Gastrocnemius medialis (tissue), 4 donors: ENCODE measurements at regions not wholly inside any gene's neighbourhood (a gene's known extent, or its start where the extent isn't known, plus 50 kb on each side); places are given as distances from the start of the nearest gene placed in this dataset.

Source experiments
- ATAC-seq, 2 donors: fragments of 150-250 bp; one replicate each; pipeline ENCODE4 v1.9.1; 2016
- DNase-seq, 2 donors: peaks; one replicate each; pipeline ENCODE4 v3.0.0-alpha.2; 2019
- H3K27ac ChIP-seq, 4 donors: fragments of 200-600 bp; sonication (generic); 1 replicate in 1 of 4; 2 replicates in 3 of 4; pipeline ENCODE4 v1.5.1; 2016 to 2018; ENCODE audit warnings: mild to moderate bottlenecking in 2 of 4, moderate library complexity in 1 of 4
- H3K27me3 ChIP-seq, 3 donors: fragments of 200-600 bp; sonication (generic) in 2 of 3; 1 replicate in 1 of 3; 2 replicates in 2 of 3; pipeline versions ENCODE4 v1.5.1 to v1.6.0; 2016 to 2019; ENCODE audit warnings: mild to moderate bottlenecking in 1 of 3, moderate library complexity in 1 of 3
- H3K36me3 ChIP-seq, 2 donors: fragments of 200-600 bp; sonication (generic) in 1 of 2; one replicate each; pipeline ENCODE4 v1.5.1; 2017 to 2018
- H3K4me1 ChIP-seq, 2 donors: fragments of 200-600 bp; sonication (generic) in 1 of 2; one replicate each; pipeline ENCODE4 v1.5.1; 2016 to 2017; ENCODE audit warnings: mild to moderate bottlenecking in 2 of 2
- H3K4me3 ChIP-seq, 4 donors: fragments of 200-600 bp; sonication (generic) in 3 of 4; 1 replicate in 1 of 4; 2 replicates in 3 of 4; pipeline ENCODE4 v1.5.1; 2016 to 2019; ENCODE audit warnings: mild to moderate bottlenecking in 2 of 4
- H3K9me3 ChIP-seq, 3 donors: fragments of 200-600 bp; sonication (generic) in 2 of 3; 1 replicate in 1 of 3; 2 replicates in 2 of 3; pipeline ENCODE4 v1.5.1; 2016 to 2019
- POLR2A ChIP-seq, 2 donors: fragments of 450-650 bp; IDR thresholded peaks; one replicate each; pipeline ENCODE4 v1.6.1; 2017; ENCODE audit warnings: antibody characterized with exemption in 2 of 2, mild to moderate bottlenecking in 2 of 2, moderate library complexity in 2 of 2
- in situ Hi-C, 4 donors: fragments of 200-750 bp; cut with MboI; loops; one replicate each; pipeline versions ENCODE4 v1.15.0 to v1.8.0; 2017; ENCODE audit warnings: low sequenced_read_pairs in 4 of 4
- intact Hi-C: fragments of 100-400 bp; cut with DNase I; formaldehyde crosslinking; loops from one replicate; pipeline ENCODE4 v1.15.1; 2023; ENCODE audit warnings: low total_unique reads
- TF ChIP-seq, protein P1 (sequence below), 5 experiments: fragments of 450-650 bp in 3 of 5; fragments of 200-600 bp in 2 of 5; sonication (generic) in 2 of 5; IDR thresholded peaks in 4 of 5; conservative IDR thresholded peaks in 1 of 5; 1 replicate in 4 of 5; 2 replicates in 1 of 5; pipeline ENCODE4 v1.5.1; 2016 to 2019; ENCODE audit warnings: antibody characterized with exemption in 5 of 5, mild to moderate bottlenecking in 3 of 5, moderate library complexity in 3 of 5

DNA sequence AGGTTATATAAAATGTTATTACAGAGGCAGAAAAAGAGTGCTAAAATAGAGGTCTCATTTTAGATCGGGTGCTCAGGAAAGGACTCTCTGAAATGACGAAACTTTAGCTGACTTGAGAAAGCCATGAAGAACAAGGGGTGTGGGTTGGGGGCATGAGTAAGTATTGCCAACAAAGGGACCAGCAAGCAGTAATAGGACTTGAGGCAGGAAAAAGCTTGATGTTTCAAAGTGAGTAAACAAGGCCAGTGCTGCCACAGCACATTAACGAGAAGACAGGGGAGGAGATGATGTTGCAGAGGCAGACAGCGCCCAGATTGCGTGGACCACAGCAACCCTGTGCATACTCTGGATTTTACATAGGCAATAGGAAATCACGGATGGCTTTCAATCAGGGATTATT is 318.8 kb downstream of the ZEB2 start:
- Histone ChIP-seq H3K27ac (no peak overlapping the region), H3K4me1 (no peaks in the 10 kb centered on the region), H3K36me3 (no peaks in the 10 kb centered on the region), H3K9me3 (no peaks in the 10 kb centered on the region), H3K4me3 (no peak overlapping the region), H3K27me3 (no peaks in the 10 kb centered on the region)
- intact Hi-C loops: no loop called here
- DNase-seq: no peak
- ATAC-seq: no peak
- no peak for TF ChIP-seq POLR2A (IDR thresholded peaks at IDR 0.05)
- TF ChIP-seq, protein P1, sequence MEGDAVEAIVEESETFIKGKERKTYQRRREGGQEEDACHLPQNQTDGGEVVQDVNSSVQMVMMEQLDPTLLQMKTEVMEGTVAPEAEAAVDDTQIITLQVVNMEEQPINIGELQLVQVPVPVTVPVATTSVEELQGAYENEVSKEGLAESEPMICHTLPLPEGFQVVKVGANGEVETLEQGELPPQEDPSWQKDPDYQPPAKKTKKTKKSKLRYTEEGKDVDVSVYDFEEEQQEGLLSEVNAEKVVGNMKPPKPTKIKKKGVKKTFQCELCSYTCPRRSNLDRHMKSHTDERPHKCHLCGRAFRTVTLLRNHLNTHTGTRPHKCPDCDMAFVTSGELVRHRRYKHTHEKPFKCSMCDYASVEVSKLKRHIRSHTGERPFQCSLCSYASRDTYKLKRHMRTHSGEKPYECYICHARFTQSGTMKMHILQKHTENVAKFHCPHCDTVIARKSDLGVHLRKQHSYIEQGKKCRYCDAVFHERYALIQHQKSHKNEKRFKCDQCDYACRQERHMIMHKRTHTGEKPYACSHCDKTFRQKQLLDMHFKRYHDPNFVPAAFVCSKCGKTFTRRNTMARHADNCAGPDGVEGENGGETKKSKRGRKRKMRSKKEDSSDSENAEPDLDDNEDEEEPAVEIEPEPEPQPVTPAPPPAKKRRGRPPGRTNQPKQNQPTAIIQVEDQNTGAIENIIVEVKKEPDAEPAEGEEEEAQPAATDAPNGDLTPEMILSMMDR (IDR thresholded peaks at IDR 0.05 in 4 of 5, conservative IDR thresholded peaks at IDR 0.05 in 1 of 5): no peak
- in situ Hi-C loops: no loop called here

DNA sequence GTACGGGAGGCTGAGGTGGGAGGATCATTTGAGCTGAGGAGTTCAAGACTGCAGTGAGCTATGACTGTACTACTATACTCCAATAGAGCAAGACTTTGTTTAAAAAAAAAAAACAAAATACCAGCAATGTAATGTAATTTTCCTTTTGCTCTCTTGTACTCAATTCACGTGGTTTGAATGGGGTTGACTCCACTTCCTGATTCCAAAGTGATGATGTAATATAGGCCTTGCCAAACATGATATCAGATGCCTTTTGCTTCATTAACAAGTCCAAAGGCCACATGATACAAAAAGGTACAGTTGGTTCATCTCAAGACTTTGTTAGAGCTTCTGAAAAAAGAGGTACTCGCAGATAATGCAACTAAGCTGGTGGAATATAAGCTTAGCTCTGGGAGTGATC is 321.8 kb downstream of the ZEB2 start:
- TF ChIP-seq POLR2A (IDR thresholded peaks at IDR 0.05): no peak
- TF ChIP-seq, protein P1 (IDR thresholded peaks at IDR 0.05 in 4 of 5, conservative IDR thresholded peaks at IDR 0.05 in 1 of 5): no peak
- no peak overlapping the region for H3K27ac ChIP-seq
- no peaks in the 10 kb centered on the region for H3K4me1 ChIP-seq
- H3K9me3 ChIP-seq: no peaks in the 10 kb centered on the region
- no peak overlapping the region for H3K4me3 ChIP-seq
- in situ Hi-C loops (no loop called here), intact Hi-C loops (no loop called here)
- ATAC-seq: no peak
- no peaks in the 10 kb centered on the region for H3K27me3 ChIP-seq
- no peaks in the 10 kb centered on the region for H3K36me3 ChIP-seq
- no peak for DNase-seq

DNA sequence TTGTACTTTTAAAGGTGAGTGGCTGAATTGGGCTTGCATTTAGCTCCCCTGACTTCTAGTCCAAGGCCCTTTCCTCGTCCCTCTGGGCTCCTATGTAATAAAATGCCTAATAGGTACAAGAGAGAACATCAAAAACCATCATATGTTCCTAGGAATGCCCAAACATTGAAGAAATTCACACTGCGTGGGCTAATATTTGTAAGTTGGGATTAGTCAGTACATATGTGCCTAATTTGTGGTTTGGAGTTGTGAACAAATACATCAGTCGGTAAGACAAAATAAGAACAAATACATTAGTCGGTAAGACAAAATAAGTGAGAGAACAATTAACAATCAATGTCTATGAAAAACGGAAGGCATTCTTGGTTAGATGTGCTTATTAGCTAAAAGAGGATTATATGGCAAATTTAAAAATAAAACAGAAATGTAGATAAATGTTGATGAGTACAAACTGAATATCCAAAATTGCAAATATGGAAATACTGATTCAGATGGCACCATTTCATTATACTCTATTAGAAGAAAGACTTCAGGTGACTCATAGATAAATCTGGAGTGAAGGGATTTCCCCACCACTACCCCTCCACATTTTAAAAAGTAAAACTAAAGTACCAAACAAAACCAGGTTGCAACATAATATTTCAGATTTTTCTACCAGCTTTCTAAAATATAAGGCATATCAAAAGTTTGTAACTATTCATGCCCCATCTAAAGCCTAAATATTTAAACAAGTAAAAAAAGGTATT is 325.4 kb downstream of the ZEB2 start:
- TF ChIP-seq, protein P1 (IDR thresholded peaks at IDR 0.05 in 4 of 5, conservative IDR thresholded peaks at IDR 0.05 in 1 of 5): no peak
- TF ChIP-seq POLR2A (IDR thresholded peaks at IDR 0.05): no peak
- DNase-seq: no peak

DNA sequence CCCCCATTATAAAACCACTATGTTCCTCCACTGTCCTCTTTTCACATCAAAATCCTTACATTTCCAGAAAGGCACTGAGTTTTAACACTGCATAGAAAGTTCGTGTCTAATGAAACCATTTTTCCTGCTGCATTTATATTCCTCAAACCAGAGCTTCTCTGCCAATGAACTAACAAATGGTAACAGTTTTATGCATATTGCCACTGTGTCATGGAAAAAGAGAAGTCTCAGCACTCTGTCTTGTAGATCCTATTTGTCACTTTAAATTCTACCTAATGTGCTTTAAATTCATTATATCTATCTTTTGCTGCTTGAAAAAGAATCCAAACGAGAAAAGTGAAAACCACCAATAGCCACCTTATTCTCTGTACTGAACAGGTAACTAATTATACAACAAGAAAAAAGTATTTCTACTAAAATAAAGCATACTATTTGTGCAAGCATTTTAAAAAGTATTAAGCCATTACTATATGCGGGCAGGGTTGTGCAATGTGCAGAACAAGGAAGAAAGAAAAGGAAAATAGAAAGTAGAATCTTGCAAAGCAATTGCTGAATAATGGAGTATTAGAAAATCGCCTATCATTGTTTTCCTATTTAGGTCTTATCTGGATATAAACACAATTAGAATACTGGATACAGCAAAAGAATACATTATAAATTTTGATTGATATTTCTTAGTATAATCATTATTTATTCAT is 328.9 kb downstream of the ZEB2 start:
- H3K27ac ChIP-seq: no peak overlapping the region
- no peaks in the 10 kb centered on the region for H3K36me3 ChIP-seq
- in situ Hi-C loops: no loop called here
- no peaks in the 10 kb centered on the region for H3K27me3 ChIP-seq
- DNase-seq: no peak
- no peaks in the 10 kb centered on the region for H3K4me1 ChIP-seq
- intact Hi-C loops: no loop called here
- H3K9me3 ChIP-seq: no peaks in the 10 kb centered on the region
- TF ChIP-seq POLR2A (IDR thresholded peaks at IDR 0.05): no peak
- TF ChIP-seq, protein P1 (IDR thresholded peaks at IDR 0.05 in 4 of 5, conservative IDR thresholded peaks at IDR 0.05 in 1 of 5): no peak
- ATAC-seq: no peak
- H3K4me3 ChIP-seq: no peak overlapping the region

More for the DNA sequence above, 325.4 kb downstream of the ZEB2 start:
- Histone ChIP-seq H3K9me3 (no peaks in the 10 kb centered on the region), H3K36me3 (no peaks in the 10 kb centered on the region), H3K27ac (no peak overlapping the region), H3K4me3 (no peak overlapping the region), H3K27me3 (no peaks in the 10 kb centered on the region), H3K4me1 (no peaks in the 10 kb centered on the region)
- in situ Hi-C loops (no loop called here), intact Hi-C loops (no loop called here)
- ATAC-seq: no peak
